ENCODE measurements at regions not wholly inside any gene's neighbourhood (a gene's known extent, or its start where the extent isn't known, plus 50 kb on each side); places are given as distances from the start of the nearest gene placed in this dataset.

GRCh38 chr5:166373817-166374216 is 1917.6 kb upstream of the WWC1 start:
- no peak for DNase-seq (ENCODE audit: low spot score)

GRCh38 chr5:166377756-166378155 is 1913.7 kb upstream of the WWC1 start:
- DNase-seq (ENCODE audit: low spot score): no peak

- no peak for DNase-seq (ENCODE audit: low spot score)
These were observed 1911.9 kb upstream of the WWC1 start for GRCh38 chr5:166379517-166379916.

GRCh38 chr5:166382031-166382430 is 1909.4 kb upstream of the WWC1 start:
- DNase-seq (ENCODE audit: low spot score): no peak

- no peak for DNase-seq (ENCODE audit: low spot score)
These were observed 1893.3 kb upstream of the WWC1 start for GRCh38 chr5:166398131-166398530.

GRCh38 chr5:166399781-166400180 is 1891.7 kb upstream of the WWC1 start:
- DNase-seq (ENCODE audit: low spot score): no peak

- no peak for DNase-seq (ENCODE audit: low spot score)
These were observed 1890.1 kb upstream of the WWC1 start for GRCh38 chr5:166401391-166401790.

GRCh38 chr5:166412191-166412590 is 1879.3 kb upstream of the WWC1 start:
- DNase-seq (ENCODE audit: low spot score): no peak

- DNase-seq (ENCODE audit: low spot score): no peak
These were observed 1864.2 kb upstream of the WWC1 start for GRCh38 chr5:166427211-166427610.

GRCh38 chr5:166428264-166428803 is 1863.1 kb upstream of the WWC1 start:
- no peak for DNase-seq (ENCODE audit: low spot score)

- no peak for DNase-seq (ENCODE audit: low spot score)
These were observed 1860.7 kb upstream of the WWC1 start for GRCh38 chr5:166430491-166431319.

- no peak for DNase-seq (ENCODE audit: low spot score)
These were observed 1860.0 kb upstream of the WWC1 start for GRCh38 chr5:166431456-166431855.

GRCh38 chr5:166433679-166434078 is 1857.8 kb upstream of the WWC1 start:
- no peak for DNase-seq (ENCODE audit: low spot score)

GRCh38 chr5:166436872-166437271 is 1854.6 kb upstream of the WWC1 start:
- peak; percentile 40 for DNase-seq (ENCODE audit: low spot score)

- no peak for DNase-seq (ENCODE audit: low spot score)
These were observed 1805.1 kb upstream of the WWC1 start for GRCh38 chr5:166486348-166486747.

- DNase-seq (ENCODE audit: low spot score): no peak
These were observed 1802.9 kb upstream of the WWC1 start for GRCh38 chr5:166488560-166488959.

GRCh38 chr5:166493040-166493439 is 1798.4 kb upstream of the WWC1 start:
- no peak for DNase-seq (ENCODE audit: low spot score)

GRCh38 chr5:166493612-166494011 is 1797.8 kb upstream of the WWC1 start:
- DNase-seq (ENCODE audit: low spot score): no peak

- no peak for DNase-seq (ENCODE audit: low spot score)
These were observed 1793.8 kb upstream of the WWC1 start for GRCh38 chr5:166497496-166498104.

- DNase-seq (ENCODE audit: low spot score): peak; percentile 23
These were observed 1791.8 kb upstream of the WWC1 start for GRCh38 chr5:166499447-166500240.

- no peak for DNase-seq (ENCODE audit: low spot score)
These were observed 1787.9 kb upstream of the WWC1 start for GRCh38 chr5:166503506-166503905.

- DNase-seq (ENCODE audit: low spot score): no peak
These were observed 1786.4 kb upstream of the WWC1 start for GRCh38 chr5:166505067-166505466.

GRCh38 chr5:166505544-166505943 is 1785.9 kb upstream of the WWC1 start:
- DNase-seq (ENCODE audit: low spot score): no peak

Data from RKO (cell line).